ENCODE measurements at regions not wholly inside any gene's neighbourhood (a gene's known extent, or its start where the extent isn't known, plus 50 kb on each side); places are given as distances from the start of the nearest gene placed in this dataset.

DNA sequence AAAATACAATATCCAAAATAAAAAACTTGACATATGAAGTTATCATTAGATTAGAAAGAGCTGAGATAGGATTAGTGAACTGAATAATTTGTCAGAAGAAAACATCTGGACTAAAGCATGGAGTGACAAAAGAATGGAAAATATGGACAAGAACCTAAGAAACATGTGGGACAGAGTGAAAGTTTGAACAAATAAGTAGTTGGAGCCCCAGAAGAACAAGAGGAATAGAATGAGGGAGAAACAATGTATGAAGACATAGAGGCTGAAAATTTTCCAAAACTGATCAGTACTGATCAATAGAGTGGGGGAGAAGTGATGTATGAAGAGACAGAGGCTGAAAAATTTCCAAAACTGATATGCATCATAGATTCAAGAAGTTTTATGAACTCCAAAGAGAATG, 170.6 kb upstream of the CRY1 start:
- DNase-seq (ENCODE audit: low spot score) (no peak), ATAC-seq (ENCODE audit: low FRiP score) (no peak)
- TF ChIP-seq, protein P1, sequence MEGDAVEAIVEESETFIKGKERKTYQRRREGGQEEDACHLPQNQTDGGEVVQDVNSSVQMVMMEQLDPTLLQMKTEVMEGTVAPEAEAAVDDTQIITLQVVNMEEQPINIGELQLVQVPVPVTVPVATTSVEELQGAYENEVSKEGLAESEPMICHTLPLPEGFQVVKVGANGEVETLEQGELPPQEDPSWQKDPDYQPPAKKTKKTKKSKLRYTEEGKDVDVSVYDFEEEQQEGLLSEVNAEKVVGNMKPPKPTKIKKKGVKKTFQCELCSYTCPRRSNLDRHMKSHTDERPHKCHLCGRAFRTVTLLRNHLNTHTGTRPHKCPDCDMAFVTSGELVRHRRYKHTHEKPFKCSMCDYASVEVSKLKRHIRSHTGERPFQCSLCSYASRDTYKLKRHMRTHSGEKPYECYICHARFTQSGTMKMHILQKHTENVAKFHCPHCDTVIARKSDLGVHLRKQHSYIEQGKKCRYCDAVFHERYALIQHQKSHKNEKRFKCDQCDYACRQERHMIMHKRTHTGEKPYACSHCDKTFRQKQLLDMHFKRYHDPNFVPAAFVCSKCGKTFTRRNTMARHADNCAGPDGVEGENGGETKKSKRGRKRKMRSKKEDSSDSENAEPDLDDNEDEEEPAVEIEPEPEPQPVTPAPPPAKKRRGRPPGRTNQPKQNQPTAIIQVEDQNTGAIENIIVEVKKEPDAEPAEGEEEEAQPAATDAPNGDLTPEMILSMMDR (IDR thresholded peaks at IDR 0.05), result no peak

DNA sequence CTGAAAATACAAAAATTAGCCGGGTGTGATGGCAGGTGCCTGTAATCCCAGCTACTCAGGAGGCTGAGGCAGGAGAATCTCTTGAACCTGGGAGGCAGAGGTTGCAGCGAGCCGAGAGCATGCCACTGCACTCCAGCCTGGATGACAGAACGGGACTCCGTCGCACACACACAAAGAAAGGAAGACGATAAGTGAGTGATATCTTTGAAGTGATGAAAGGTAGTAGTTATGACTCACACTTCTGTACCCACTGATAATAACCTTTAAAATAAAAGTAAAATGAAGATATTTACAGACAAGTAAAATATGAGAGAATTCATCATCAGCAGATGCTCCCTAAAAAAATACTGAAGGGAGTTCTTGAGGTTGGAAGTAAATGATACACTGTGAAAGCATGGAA, 171.3 kb upstream of the CRY1 start:
- ATAC-seq (ENCODE audit: low FRiP score) (no peak), DNase-seq (ENCODE audit: low spot score) (no peak)
- TF ChIP-seq, protein P1 (IDR thresholded peaks at IDR 0.05), result no peak

DNA sequence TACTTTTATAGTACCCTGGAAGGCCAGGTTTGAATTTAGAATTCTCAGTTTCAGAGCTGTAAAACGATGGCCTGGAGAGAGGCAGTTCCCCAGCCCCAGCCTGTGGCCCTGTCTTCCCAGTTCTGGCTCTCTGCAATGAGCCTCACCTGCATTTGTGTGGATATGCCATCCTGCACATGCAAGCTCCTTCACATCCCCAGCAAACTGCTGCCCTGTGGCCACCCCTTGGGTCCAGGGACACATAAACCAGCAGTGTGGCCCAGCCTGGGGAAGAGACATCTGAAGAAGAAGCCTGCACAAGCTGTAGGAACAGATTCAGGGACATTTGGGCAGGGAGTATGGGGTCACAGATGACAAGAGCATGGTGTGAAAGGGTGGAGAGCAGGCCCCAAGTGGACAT, 174.3 kb upstream of the CRY1 start:
- ATAC-seq (ENCODE audit: low FRiP score), result no peak
- no peak for DNase-seq (ENCODE audit: low spot score)
- TF ChIP-seq, protein P1 (IDR thresholded peaks at IDR 0.05), result no peak

DNA sequence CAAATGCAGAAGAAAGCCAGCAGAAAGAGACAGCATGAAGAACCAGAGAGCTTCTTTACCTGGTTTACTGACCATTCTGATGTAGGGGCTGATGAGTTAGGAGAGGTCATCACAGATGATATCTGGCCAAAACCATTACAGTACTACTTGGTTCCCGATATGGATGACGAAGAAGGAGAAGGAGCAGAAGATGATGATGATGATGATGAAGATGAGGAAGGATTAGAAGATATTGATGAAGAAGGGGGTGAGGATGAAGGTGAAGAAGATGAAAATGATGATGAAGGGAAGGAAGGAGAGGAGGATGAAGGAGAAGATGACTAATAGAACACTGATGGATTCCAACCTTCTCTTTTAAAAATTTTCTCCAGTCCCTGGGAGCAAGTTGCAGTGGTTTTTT, 178.2 kb upstream of the CRY1 start:
- ATAC-seq (ENCODE audit: low FRiP score) (no peak), DNase-seq (ENCODE audit: low spot score) (no peak)
- TF ChIP-seq, protein P1 (IDR thresholded peaks at IDR 0.05), result no peak

DNA sequence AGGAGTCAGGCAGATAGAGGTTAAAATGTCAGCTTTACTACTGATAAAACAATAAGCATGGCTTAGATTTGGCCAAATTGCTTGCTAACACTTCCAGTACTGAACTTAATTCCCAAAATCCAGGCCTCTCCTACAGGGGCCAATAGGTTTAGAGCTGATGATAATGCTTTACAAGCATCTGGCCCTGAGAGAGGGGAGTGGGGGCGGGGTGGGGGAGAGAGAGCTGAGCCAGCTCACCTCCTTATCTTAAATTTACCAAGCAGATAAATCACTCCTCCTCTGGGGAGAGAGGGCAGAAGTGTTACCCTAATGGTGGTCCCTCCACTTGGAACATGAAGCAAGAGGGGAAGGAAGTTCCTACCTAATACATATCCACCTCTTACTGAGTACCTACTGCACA, 182.2 kb upstream of the CRY1 start:
- no peak for DNase-seq (ENCODE audit: low spot score)
- no peak for ATAC-seq (ENCODE audit: low FRiP score)
- TF ChIP-seq, protein P1 (IDR thresholded peaks at IDR 0.05), result no peak

DNA sequence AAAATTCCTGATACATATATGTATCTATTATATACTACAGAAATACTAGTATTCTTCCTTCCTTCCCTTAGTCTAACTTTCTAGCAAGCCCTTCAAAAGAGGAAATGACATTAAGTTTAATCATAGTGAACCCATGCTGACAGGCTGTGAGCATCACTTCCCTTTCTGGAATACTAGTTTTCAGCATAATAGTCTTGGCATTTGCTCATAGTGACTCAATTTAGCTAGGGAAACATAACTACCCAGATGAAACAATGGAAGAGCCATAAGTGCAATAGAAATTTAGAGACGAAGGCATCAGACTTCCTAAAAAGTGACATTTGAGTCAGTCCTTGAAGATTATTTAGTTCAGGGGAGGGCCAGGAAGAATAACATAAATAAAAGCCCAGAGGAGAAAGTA, 184.5 kb upstream of the CRY1 start:
- DNase-seq (ENCODE audit: low spot score) (no peak), ATAC-seq (ENCODE audit: low FRiP score) (no peak)
- TF ChIP-seq, protein P1 (IDR thresholded peaks at IDR 0.05), result no peak

DNA sequence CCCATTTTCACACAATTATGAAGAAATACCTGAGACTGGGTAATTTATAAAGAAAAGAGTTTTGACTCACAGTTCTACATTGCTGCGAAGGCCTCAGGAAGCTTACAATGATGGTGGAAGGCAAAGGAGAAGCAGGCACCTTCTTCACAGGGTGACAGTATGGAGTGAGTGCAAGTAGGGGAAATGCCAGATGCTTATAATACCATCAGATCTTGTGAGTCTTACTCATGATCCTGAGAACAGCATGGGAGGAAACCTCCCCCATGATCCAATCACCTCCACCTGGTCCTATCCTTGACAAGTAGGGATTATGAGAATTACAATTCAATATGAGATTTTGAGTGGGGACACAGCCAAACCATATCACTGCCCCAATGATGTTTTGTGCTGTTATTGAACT, 189.3 kb upstream of the CRY1 start:
- DNase-seq (ENCODE audit: low spot score) (no peak), ATAC-seq (ENCODE audit: low FRiP score) (no peak)
- TF ChIP-seq, protein P1 (IDR thresholded peaks at IDR 0.05), result no peak

Data from omental fat pad (tissue), 3 donors.